ENCODE measurements at regions not wholly inside any gene's neighbourhood (a gene's known extent, or its start where the extent isn't known, plus 50 kb on each side); places are given as distances from the start of the nearest gene placed in this dataset.
A peak's percentile ranks its signal among the peaks of the same experiment; 100 is the strongest.

DNA sequence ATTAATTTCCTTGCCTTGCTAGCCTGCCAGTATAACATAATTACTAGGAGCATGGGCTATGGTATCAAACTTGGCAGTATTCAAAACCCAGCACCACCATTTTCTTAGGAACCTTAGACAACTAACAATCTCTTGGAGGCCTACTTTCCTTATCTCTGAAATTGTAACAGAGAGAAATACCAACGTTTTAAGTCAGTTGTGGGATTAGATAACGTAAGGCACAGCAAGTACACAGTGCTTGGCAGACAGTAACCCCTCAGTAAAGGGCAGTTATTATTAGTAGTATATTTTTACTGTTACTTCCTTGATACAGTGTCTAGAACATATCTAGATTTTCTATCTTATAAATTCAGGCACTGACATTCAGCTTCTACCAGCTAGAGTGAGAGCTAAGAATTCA is 309.6 kb downstream of the ACTL7B start:
- DNase-seq = no peak

DNA sequence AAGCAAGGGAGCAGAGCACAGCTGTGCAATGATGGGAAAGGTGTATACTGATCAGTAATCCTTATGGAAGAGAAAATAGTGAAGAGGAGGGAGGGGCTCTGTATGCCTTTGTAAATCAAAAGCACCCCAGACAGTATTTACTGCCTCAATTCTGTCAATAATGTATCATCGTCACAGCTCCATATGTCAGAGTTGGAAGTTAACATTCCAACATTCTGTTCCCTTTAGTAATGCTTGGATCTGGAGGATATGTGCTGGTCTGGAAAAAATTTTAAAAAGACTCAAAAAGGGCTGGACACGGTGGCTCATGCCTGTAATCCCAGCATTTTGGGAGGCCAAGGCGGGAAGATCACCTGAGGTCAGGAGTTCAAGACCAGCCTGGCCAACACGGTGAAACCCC is 310.4 kb downstream of the ACTL7B start:
- peak; percentile 55 for DNase-seq

DNA sequence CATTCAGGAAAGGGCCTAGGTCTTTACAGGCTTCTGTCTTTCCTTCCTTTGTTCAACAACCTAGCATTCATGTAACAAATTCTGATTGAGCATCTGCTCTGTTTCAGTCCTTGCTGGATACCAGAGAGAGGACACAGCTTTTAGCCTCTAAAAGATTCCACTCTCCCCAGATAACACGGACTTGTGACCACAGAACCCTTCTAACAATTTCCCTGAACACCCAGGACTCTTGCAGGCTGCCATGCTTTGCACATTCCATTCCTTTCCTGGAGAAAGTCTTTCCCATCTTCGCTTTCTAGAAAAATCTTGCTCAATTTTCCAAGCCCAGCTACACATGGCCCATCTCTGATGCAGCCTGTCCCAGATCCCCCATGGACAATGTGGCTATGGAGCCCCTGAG is 310.9 kb downstream of the ACTL7B start:
- DNase-seq = peak; percentile 32

DNA sequence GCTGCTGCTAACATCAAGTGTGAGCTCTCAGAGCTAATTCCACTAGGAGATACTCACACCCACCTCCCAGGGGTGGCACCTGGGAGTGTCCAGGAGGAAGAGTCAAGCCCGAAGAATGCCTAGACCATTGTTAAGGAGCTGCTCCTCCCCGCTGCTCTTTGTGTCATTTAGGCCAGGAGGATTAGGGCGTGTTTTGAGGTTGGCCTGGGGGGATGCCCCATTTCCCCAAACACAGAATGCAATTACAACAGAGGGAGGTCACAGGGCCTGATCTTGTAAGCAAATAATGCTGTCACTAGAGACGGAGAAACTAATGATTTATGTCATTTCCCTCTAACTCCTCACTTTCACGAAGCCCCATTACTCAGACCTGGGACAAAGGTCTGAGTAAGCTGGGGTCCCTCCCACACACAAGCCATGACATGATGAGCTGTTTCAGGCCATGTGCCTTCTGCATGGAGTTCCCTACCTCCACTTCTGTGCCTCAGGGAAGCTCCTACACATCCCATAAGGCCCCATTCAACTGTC is 312.5 kb downstream of the ACTL7B start:
- DNase-seq = peak; percentile 35

DNA sequence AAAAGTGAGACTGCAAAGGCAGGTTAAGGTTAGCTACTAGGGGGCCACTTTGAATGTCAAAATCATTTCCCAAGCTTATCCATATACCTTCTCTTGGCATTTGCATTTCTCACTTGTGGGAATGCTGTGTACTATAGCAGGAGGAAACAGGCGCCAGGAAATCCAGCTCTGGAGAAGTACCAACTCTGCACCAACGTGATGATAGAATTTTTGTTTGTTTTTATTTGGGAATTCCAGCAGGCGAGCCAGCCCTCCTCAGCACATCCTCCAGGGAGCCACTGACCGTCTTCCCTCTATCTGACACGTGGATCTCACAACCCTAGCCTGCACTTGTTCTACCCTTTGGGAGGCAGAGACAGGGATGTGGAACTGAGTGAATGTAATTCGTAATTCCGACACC is 318.0 kb downstream of the ACTL7B start:
- no peak for DNase-seq

DNA sequence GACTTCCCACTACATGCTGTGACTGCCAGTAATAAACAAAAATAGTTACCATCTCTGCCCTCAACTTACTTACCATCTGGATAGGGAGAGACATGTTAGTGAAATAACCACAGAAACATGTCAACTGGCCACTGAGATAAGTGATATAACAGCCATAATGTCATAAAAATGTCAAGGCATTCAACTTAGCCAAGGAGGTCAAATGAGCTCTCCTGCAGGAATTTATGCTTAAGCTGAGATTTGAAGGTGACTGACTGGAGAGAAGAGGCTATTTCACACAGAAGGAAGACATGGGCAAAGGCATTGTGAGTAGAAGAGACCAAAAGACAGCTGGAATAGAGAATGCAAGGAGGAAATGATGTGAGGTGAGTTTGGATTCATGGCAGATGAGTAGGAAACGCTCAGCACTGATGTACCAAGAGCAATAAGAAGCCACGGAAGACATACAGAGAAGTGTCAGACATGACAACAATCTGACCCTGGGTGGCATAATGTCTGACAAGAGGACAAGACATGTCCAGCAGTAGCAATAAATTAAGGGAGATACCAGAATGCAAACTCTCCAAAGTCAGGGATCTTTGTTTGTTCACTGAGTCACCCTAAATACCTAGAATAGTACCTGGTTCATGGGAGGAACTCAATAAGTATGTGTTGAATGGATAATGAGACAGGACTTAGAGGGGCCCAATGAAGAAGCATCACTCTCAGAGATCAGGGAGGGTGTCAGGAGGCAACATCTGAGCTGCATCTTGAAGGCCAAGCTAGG is 318.8 kb downstream of the ACTL7B start:
- peak; percentile 33 for DNase-seq

DNA sequence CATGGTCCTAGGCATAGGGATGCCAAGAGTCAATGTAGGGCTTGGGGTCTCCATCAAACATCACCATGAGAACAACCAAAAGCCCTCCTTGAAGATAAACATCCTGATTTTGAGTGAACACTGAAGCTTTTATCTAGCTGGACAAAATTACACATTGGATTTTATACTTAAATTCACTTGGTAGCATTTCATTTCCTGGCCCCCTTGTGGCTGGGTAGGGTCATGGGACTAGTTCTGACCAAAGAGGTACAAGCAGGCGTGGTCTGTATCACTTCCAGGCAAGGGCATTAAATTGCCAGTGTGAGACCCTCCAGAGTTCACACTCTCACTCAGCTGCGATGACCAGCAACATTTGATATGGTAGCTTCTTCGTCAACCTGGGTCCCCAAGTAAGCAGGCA is 320.3 kb downstream of the ACTL7B start:
- DNase-seq = no peak

DNA sequence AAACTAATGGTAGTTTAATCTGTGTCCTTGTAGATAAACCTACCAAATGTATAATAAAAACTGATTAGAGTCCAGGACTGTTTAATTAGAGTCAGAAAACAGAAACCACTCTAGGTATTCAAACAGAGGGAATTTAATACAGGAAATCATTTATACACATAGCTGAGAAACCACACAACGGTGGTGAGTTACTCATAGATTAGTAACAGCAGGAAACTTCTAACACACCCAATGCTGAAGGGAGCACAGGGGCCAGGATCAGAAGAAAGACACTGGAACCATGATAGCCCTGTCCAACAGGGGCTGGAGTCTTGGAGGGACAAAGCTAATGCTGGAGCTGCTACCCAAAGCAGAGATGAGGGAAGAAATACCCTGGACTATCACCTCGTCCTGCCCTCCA is 321.0 kb downstream of the ACTL7B start:
- peak; percentile 86 for DNase-seq

DNA sequence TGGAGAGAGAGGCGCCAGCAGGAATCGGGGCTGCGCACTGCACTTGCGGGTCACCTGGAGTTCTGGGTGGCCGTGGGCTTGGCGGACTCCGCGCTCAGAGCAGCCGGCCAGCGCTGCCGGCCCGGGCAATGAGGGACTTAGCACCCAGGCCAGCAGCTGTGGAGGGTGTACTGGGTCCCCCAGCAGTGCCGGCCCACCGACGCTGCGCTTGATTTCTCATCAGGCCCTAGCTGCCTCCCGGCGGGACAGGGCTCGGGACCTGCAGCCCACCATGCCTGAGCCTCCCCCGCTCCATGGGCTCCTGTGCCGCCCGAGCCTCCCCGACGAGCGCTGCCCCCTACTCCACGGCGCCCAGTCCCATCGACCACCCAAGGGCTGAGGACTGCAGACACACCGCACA is 325.6 kb downstream of the ACTL7B start:
- no peak for DNase-seq

DNA sequence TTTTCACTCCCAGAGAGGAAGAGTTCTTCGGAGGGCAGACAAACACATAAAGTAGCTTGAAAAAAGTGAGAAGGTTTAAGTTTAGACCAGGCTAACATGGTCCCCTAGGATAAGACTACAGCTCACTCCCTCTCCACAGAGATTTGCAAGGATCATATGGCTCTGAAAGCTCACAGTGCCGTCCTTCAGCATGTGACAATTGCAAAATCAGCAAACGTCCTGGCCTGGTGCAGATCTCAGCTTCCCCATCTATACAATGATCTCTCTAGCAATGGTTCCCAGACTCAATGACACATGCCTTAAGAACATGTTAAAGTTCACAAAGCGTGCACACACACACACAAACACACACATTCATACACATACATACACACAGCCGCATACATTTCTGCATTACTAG is 327.6 kb downstream of the ACTL7B start:
- no peak for DNase-seq

DNA sequence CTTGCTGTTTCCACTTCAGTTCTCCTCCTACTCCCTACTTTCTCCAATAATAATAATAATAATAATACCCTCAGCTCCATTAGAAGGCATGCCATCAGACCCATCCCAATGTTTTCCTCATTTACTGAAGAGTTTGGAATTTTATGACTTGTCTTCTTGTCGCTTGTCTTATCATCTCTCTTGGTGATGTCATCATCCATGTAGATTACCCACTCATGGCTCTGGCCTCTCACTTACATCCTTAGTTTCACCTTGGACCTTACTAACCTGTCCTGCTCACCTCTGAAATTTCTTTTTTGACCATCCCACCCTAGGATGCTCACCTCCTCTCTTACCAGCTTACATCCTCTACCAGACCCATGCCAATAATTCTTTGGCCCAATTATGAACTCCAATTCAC is 329.3 kb downstream of the ACTL7B start:
- no peak for DNase-seq

DNA sequence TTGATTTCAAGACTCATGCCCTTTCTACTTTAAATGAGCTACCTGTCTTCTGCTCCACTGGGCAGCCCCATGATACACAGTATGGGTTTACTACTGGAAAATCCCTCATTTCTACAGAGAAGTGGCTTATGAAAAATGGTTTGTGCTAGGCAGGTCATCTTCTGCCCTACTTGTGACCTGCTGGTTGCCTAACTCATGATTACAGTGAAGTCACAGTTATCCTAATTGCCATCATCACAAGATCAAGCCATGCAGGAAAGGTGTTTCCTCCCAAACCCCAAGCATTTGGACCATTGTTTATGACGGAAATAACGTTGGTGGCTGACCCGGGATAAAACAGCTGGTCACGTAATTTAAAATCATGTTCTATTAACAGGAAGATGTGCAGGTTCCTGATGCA is 330.6 kb downstream of the ACTL7B start:
- DNase-seq = no peak

DNA sequence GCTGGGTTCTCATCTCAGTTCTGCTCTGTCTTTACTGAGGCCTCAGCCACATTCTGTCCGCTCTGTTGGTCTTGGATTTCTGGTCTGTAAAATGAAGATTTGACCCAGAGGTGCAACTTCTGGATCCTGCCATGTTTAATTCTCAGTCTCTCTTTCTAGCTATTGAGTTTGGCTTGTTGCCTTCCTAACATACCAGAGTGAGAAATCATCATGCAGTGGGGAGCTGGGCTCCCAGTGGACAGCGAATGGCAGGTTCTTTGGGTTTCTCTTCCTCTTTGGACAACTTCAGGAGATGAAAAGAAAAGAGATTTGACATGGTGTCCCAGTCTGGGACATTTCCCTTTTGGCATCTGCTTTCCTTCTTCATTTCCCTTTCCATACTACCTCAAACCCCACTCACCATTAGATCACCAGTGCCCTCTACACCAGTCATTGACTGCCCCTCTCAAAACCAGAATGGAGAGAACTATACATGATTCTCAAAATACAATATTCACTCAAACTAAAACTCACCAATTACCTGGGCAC is 334.7 kb downstream of the ACTL7B start:
- peak; percentile 67 for DNase-seq

DNA sequence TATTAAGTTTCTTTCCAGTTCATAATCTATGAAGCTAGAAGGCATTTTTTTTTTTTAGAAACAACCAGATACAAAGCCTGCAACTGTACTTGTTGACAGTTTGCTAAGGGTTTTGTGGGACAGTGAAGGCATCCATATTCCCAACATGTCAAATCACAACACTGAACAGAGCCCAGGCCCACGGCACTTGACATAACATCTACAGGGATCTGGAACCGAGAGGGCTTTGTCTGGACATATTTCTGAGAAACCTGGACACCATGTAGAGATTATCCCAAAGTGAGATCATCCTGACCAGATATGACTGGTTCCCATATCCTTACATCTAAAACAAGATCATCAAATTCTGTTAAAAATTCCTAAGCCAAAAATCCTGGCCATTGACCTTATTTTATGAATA is 336.3 kb downstream of the ACTL7B start:
- no peak for DNase-seq

DNA sequence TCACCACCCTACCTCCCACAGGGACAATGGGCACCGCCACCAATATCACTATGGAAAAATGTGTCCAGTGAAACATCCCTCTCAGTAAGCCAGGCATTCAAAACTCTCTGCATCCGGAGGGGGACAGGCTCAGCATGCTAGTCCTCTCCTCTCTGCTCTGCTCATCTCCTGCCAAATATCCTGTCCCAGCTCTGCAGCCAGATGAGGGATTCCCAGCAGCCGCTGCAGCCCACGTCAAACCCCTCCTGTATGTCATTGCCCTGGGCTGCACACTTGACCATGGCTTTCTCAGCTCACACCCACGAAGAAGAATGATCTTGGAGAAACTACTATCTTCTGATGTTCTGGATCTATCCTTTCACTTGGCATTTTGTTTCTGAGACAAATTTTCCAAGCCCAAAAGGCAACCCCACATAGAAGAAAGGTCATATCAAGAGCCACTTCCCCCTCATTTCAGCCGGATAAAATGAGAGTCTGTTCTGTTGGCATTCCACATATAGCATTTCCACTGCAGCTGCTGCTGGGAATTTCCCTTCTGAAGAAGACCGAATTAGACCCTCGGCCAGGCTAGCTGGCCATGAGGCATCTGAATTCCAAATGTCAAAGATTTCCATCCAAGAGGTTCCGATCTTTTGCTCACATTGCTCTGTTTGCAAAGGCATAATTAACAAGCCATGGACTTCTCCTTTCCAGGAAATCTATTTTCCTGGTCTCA is 338.0 kb downstream of the ACTL7B start:
- no peak for DNase-seq

DNA sequence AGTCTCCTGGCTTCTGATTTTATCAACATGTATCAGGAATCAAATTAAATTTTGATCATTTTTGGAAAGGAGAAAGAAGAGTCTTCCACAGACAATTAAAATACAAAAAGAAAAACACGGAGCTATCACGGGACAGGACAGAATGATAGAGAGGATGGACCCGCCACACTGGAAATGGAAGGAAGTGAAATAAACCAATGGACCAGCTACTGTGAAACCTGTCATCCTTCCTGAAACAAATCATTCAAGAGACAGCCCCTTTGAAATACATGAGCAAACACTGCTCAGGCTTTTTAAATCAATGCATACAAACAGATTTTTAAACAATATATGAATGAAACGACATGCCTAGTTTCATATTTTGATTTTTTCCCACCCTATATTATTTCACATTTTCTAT is 339.4 kb downstream of the ACTL7B start:
- no peak for DNase-seq

DNA sequence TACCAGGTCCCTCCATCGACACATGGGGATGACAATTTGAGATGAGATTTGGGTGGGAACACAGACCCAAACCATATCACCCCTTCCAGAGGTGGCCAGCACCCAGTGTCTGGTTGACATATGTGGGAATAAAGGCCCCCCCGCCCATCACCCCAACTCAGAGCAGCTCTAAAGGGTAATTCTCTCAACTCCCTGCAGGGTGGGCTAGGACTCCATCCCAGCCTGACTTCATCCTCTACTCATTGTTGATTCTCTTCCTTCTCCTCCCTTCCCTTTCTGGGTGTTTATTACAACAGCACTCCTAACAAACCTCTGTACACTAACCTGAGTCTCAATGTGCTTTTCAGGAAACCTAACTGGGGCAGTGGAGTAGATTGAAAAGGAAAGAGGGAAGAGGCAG is 339.9 kb downstream of the ACTL7B start:
- no peak for DNase-seq

DNA sequence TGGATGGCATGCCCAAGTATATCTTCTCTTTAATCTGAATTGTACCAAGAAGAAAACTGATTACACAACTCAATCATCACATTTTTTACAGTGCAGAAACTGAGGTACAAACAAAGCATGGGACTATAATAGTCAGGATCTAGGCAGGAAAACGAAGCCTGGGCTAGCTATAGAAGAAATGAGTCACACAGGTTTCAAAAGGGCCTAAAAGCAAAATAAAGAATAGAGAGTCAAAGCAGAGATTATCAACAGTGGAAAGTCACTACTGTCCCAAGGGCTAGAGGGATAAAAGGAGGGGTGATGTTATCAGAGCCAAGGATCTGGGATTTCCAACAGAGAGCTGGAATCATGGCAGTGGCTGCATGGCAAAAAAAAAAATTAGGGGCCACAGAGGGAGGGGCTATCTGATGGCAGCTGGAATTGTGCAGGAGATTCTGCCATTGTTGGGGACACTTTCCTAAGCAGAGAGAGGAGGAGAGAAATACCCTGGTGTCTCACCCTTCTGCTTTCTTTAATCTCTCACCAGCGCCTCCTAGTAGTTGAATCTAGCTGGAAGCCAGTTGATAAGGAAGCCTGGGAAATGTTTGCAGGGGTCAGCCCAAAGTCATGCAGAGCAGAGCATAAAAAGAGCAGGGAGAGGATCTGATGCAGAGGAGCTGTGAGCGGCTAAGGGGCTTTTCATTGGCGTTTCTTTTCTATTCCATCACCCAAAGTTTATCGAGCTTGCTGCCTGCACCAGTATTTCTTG is 343.2 kb downstream of the ACTL7B start:
- no peak for DNase-seq

DNA sequence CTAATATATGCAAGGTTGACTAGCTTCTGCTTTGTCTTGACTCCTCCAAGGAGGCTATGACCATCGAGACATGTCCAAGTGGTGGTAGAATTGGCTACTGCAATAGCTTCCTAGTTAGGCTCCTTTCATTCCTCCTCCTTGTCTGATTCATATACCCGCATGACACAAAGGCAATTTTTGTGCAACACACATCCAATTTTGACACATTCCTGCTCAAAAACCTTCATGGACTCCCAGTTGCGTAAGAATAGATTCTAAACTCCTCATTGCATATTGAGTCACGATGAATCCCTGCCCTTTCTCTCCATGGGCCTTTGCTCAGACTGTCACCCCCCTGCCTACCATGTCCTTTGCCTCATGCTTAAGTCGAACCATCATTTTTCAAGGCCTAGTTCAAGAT is 344.5 kb downstream of the ACTL7B start:
- peak; percentile 68 for DNase-seq

DNA sequence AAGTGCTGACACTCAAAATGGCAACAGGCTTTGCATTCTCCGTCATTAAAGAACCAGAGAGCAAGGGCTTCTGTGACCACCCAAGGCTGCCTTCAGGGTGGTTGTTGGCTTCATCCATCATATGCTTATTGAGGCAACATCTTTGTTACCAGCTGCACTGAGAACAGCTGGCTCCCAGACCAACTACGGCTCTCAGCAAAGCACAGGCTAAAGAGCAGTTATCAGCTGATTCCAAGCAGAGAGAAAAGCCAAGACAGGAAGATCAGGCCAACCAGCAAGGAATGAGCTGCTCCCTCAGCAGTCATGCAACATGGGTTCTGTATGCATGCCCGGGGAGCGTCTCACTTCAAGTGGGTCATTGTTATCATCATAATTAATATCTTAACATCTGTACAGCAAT is 358.9 kb downstream of the ACTL7B start:
- no peak for DNase-seq

DNA sequence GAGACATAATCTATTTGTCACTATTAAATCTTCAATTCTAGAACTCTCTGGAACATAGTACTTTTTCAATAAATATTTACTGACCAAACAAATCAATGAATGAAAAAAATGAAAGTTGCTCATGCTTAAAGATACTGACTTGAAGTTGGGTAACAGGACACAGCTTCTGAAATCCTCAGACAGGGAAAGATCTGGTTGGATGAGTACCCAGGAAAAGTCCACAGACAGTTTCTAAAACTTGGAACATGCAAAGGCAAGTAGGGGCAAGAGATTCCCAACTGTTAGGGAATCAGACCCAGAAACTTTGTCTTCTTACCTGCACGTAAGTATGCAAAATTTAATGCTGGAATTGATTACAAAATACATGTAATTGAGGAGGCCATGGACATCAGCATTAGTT is 366.2 kb downstream of the ACTL7B start:
- no peak for DNase-seq

DNA sequence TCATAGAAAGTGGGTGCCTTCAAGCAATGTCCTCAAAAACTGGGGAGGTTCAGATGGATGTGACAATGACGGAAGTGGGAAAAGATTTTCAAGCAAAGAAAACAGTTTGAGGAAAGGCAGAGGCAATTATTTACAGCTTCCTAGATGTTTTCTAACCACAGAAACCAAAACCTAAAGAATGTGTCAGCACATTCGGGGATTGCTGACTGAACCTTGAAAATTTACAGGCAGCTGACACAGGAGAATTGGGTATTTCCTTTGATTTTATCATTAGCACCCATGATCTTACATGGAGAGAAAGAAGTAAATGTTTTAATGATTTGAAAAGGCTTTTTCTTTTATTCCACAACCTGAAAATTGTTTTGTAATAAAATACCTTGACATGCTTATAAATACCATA is 369.0 kb downstream of the ACTL7B start:
- DNase-seq = peak; percentile 69

DNA sequence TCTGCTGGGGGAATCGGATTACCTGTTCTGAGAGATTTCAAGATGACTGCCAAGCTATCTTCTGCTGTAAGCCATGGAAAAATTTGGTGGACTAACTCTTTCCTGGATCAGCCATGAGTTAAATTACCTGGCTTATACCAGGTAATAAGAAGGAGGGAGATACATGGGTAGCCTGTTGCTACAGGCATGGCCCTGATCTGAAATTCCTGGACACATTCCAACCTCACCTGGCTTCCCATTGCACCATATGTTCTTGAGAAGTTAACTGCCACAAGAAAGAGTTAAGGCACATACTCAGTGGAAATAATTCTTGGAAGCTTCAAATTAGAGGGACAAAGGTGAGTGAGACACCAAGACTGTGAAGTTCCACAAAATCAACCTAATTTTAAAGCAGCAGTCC is 371.3 kb downstream of the ACTL7B start:
- no peak for DNase-seq
